K562 (cell line): ENCODE measurements at regions not wholly inside any gene's neighbourhood (a gene's known extent, or its start where the extent isn't known, plus 50 kb on each side); places are given as distances from the start of the nearest gene placed in this dataset.

Experiments
- ATAC-seq: fragments of 200-7000 bp; cut with Tn5 transposase; 3 replicates; pipeline ENCODE4 v1.9.1; 2020; ENCODE audit warnings: moderate library complexity
- BruUV-seq: library from RNA; stranded (reverse); fragments of 400-500 nt; replicated peaks from 2 replicates; lab custom pipeline; 2021; lab: Mats Ljungman, UMichigan
- CTCF ChIA-PET: fragments of 300-600 bp; formaldehyde crosslinking; extraction: SDS; loops from one replicate; lab custom pipeline; 2021; ENCODE audit warnings: low intra/inter-chr PET ratio; lab: Yijun Ruan, JAX
- POLR2A ChIA-PET: fragments of 300-600, 350-650 bp; sonication (Branson Sonifier 250); formaldehyde crosslinking; extraction: SDS; loops from one replicate; lab custom pipeline; 2021; ENCODE audit warnings: antibody characterized with exemption, inconsistent platforms; lab: Yijun Ruan, JAX
- DNase-seq, 4 experiments: peaks; one replicate each; pipeline versions ENCODE4 v3.0.0 to v3.0.0-alpha.2; 2011 to 2018; ENCODE audit warnings: low spot score in 3 of 4, mixed read lengths in 3 of 4; ENCODE audit errors: extremely low read depth in 1 of 4
- FAIRE-seq: peaks from 2 replicates; lab custom pipeline; 2011; peaks lifted over from hg19 to GRCh38; lab: Jason Lieb, UNC
- H2AFZ ChIP-seq: 2 replicates; pipeline ENCODE4 v1.6.0; 2011; ENCODE audit warnings: low read depth, low read length, control low read depth, inconsistent platforms
- H3K27ac ChIP-seq: fragments of 200-600 bp; 3 replicates; pipeline ENCODE4 v1.8.0; 2011; ENCODE audit warnings: low read depth, mild to moderate bottlenecking, control low read depth, inconsistent platforms, low read length, moderate library complexity, mixed read lengths; ENCODE audit errors: extremely low read depth
- H3K27me3 ChIP-seq, 2 experiments: fragments of 300-600 bp in 1 of 2; 2 replicates in 1 of 2; 3 replicates in 1 of 2; pipeline versions ENCODE4 v1.6.0 to v1.8.0; 2011; ENCODE audit warnings: inconsistent platforms in 2 of 2, low read length in 2 of 2, mild to moderate bottlenecking in 1 of 2, mixed read lengths in 1 of 2, moderate library complexity in 1 of 2; ENCODE audit not compliant: control insufficient read depth in 2 of 2, insufficient read depth in 2 of 2
- H3K36me3 ChIP-seq: fragments of 300-600 bp; 3 replicates; pipeline ENCODE4 v1.8.0; 2011; ENCODE audit warnings: mild to moderate bottlenecking, low read length, inconsistent platforms; ENCODE audit not compliant: control insufficient read depth, insufficient read depth
- H3K4me1 ChIP-seq, 2 experiments: fragments of 200-600 bp in 1 of 2; replicated peaks in 1 of 2; 2 replicates in 1 of 2; 3 replicates in 1 of 2; pipeline versions ENCODE4 v1.5.1 to v1.8.0; 2011; ENCODE audit warnings: inconsistent platforms in 2 of 2, low read length in 2 of 2, mild to moderate bottlenecking in 1 of 2, mixed read lengths in 1 of 2, moderate library complexity in 1 of 2; ENCODE audit not compliant: control insufficient read depth in 2 of 2, insufficient read depth in 2 of 2
- H3K4me2 ChIP-seq: 2 replicates; pipeline ENCODE4 v1.6.1; 2011; ENCODE audit warnings: low read length, control low read depth, inconsistent platforms, mixed read lengths; ENCODE audit not compliant: insufficient read depth
- H3K4me3 ChIP-seq: fragments of 200-600 bp; sonication (generic), shearing (Covaris generic); 2 replicates; pipeline ENCODE4 v1.5.1; 2016; ENCODE audit warnings: control low read depth, inconsistent platforms
- H3K79me2 ChIP-seq: fragments of 200-600 bp; 3 replicates; pipeline ENCODE4 v1.8.0; 2011; ENCODE audit warnings: low read length, inconsistent platforms; ENCODE audit not compliant: control insufficient read depth, insufficient read depth
- H3K9ac ChIP-seq, 2 experiments: 2 replicates each; pipeline versions ENCODE4 v1.6.0 to v1.6.1; 2011; ENCODE audit warnings: low read depth in 2 of 2, low read length in 2 of 2, control low read depth in 1 of 2, inconsistent platforms in 1 of 2, mild to moderate bottlenecking in 1 of 2, mixed read lengths in 1 of 2; ENCODE audit not compliant: insufficient read depth in 1 of 2
- H3K9me1 ChIP-seq: one replicate; pipeline ENCODE4 v1.6.0; 2011; ENCODE audit warnings: inconsistent platforms, mild to moderate bottlenecking, low read length, moderate library complexity; ENCODE audit not compliant: control insufficient read depth, insufficient read depth
- H3K9me3 ChIP-seq: replicated peaks from 2 replicates; pipeline ENCODE4 v1.5.1; 2011; ENCODE audit warnings: low read depth, low read length, inconsistent platforms; ENCODE audit not compliant: control insufficient read depth, insufficient read depth
- H4K20me1 ChIP-seq: replicated peaks from 2 replicates; pipeline ENCODE4 v1.6.1; 2011; ENCODE audit warnings: low read length, inconsistent platforms, mixed read lengths; ENCODE audit not compliant: control insufficient read depth, insufficient read depth
- CXXC5 ChIP-seq: fragments of 250-450 bp; sonication (Bioruptor Pico); IDR thresholded peaks from 2 replicates; pipeline ENCODE4 v1.8.0; 2022; ENCODE audit warnings: inconsistent platforms, mild to moderate bottlenecking, moderate library complexity
- HMG20B ChIP-seq: fragments of 250-450 bp; sonication (Bioruptor Pico); IDR thresholded peaks from 2 replicates; pipeline ENCODE4 v1.5.0; 2021; ENCODE audit warnings: mild to moderate bottlenecking
- MCM3 ChIP-seq: fragments of 450-650 bp; IDR thresholded peaks from 2 replicates; pipeline ENCODE4 v1.6.1; 2016
- NRF1 ChIP-seq, 2 experiments: fragments of 450-650 bp; IDR thresholded peaks in 1 of 2; conservative IDR thresholded peaks in 1 of 2; 2 replicates each; pipeline ENCODE4 v1.6.1; 2014; ENCODE audit warnings: mild to moderate bottlenecking in 2 of 2
- POU5F1 ChIP-seq: fragments of 150-350 bp; IDR thresholded peaks from 2 replicates; pipeline ENCODE4 v1.6.1; 2014; ENCODE audit warnings: borderline replicate concordance, low read length, low read depth, mild to moderate bottlenecking; ENCODE audit not compliant: partially characterized antibody
- RCOR1 ChIP-seq, 2 experiments: IDR thresholded peaks; 2 replicates each; pipeline ENCODE4 v1.6.1; 2012; ENCODE audit warnings: low read depth in 2 of 2, low read length in 2 of 2, borderline replicate concordance in 1 of 2, improper control_type of control experiment in 1 of 2
- SIX5 ChIP-seq, 2 experiments: IDR thresholded peaks; 2 replicates each; pipeline ENCODE4 v1.6.1; 2011; ENCODE audit warnings: low read length in 2 of 2, borderline replicate concordance in 1 of 2, low read depth in 1 of 2, mild to moderate bottlenecking in 1 of 2, moderate library complexity in 1 of 2; ENCODE audit not compliant: insufficient read depth in 1 of 2
- SMARCB1 ChIP-seq: IDR thresholded peaks from 2 replicates; pipeline ENCODE4 v1.6.1; 2011; ENCODE audit warnings: improper control_type of control experiment, low read depth; ENCODE audit not compliant: insufficient read length
- SP1 ChIP-seq: sonication (generic); formaldehyde crosslinking; IDR thresholded peaks from 2 replicates; pipeline ENCODE4 v1.8.1; 2022; ENCODE audit warnings: mild to moderate bottlenecking, missing genetic modification reagents
- VEZF1 ChIP-seq: fragments of 200-800 bp; sonication (Bioruptor generic); IDR thresholded peaks from 2 replicates; pipeline ENCODE4 v1.6.1; 2017; ENCODE audit warnings: missing genetic modification characterization, missing compliant biosample characterization
- YY1 ChIP-seq, 3 experiments: IDR thresholded peaks; 2 replicates each; pipeline ENCODE4 v1.6.1; 2011; ENCODE audit warnings: low read length in 2 of 3, mild to moderate bottlenecking in 2 of 3, moderate library complexity in 2 of 3, borderline replicate concordance in 1 of 3, control low read depth in 1 of 3, low read depth in 1 of 3; ENCODE audit not compliant: insufficient read depth in 3 of 3, insufficient replicate concordance in 2 of 3, control insufficient read depth in 1 of 3, insufficient read length in 1 of 3; ENCODE audit errors: extremely low read depth in 1 of 3
- ZHX1 ChIP-seq: fragments of 150-350 bp; conservative IDR thresholded peaks from 2 replicates; pipeline ENCODE4 v1.6.1; 2014; ENCODE audit warnings: low read length
- WGBS: fragments of 100-300 bp; shearing (Covaris generic); methylation state at CpG from one replicate; pipeline ENCODE4 v1.1.6; 2016; ENCODE audit warnings: low coverage, mixed read lengths; ENCODE audit not compliant: insufficient coverage; ENCODE audit errors: missing lambda C conversion rate; 5-methylcytosine and 5-hydroxymethylcytosine counted together
- in situ Hi-C: fragments of 300-500 bp; cut with MboI; formaldehyde crosslinking; loops from 4 replicates; pipeline ENCODE4 v1.15.0; 2018; ENCODE audit warnings: inconsistent platforms, mixed read lengths
- intact Hi-C: fragments of 100-400 bp; cut with micrococcal nuclease; formaldehyde crosslinking; loops from 2 replicates; pipeline ENCODE4 v1.14.2; 2022
- TF ChIP-seq, protein P1 (sequence below): sonication (generic); formaldehyde crosslinking; IDR thresholded peaks from 2 replicates; pipeline ENCODE4 v1.8.1; 2022; ENCODE audit warnings: missing genetic modification reagents

- TF ChIP-seq POU5F1 = no peak
- peak; percentile 36; the same call in 1 of the 2 replicates for TF ChIP-seq VEZF1 (CRISPR knock-in tag)
- peak in 2 of 3 experiments; percentile 32 to 68 for TF ChIP-seq YY1 (IDR thresholded peaks at IDR 0.05; ENCODE audit: borderline replicate concordance in 1 of 3, control insufficient read depth in 1 of 3, extremely low read depth in 1 of 3, insufficient read depth in 3 of 3, insufficient read length in 1 of 3, insufficient replicate concordance in 2 of 3, low read depth in 1 of 3, low read length in 2 of 3)
- 0 out of 4 replicates have a peak, but pooled peaks of 1 of the 2 experiments have one; percentile 14 for TF ChIP-seq NRF1 (conservative IDR thresholded peaks at IDR 0.05 in 1 of 2, IDR thresholded peaks at IDR 0.05 in 1 of 2)
- no peak for TF ChIP-seq SMARCB1
These were observed 218.2 kb downstream of the BMP7 start (continued) for GRCh38 chr20:57048027-57048869.

GRCh38 chr20:57049296-57049695 is 217.1 kb downstream of the BMP7 start:
- no TSS peak for BruUV-seq
- TF ChIP-seq SP1 (CRISPR knock-in tag) (no peak), MCM3 (no peak), CXXC5 (CRISPR knock-in tag) (no peak), ZHX1 (no peak), SIX5 (IDR thresholded peaks at IDR 0.05; ENCODE audit: borderline replicate concordance in 1 of 2, insufficient read depth in 1 of 2, low read depth in 1 of 2, low read length in 2 of 2) (no peak), HMG20B (CRISPR knock-in tag) (no peak), RCOR1 (IDR thresholded peaks at IDR 0.05; ENCODE audit: borderline replicate concordance in 1 of 2, low read depth in 2 of 2, low read length in 2 of 2) (no peak)
- TF ChIP-seq, protein P1, sequence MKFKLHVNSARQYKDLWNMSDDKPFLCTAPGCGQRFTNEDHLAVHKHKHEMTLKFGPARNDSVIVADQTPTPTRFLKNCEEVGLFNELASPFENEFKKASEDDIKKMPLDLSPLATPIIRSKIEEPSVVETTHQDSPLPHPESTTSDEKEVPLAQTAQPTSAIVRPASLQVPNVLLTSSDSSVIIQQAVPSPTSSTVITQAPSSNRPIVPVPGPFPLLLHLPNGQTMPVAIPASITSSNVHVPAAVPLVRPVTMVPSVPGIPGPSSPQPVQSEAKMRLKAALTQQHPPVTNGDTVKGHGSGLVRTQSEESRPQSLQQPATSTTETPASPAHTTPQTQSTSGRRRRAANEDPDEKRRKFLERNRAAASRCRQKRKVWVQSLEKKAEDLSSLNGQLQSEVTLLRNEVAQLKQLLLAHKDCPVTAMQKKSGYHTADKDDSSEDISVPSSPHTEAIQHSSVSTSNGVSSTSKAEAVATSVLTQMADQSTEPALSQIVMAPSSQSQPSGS (CRISPR knock-in tag) = no peak

More at GRCh38 chr20:57049296-57049695, 217.1 kb downstream of the BMP7 start:
- intact Hi-C loops (loop anchor here (2.0 to 5.0 kb wide), 2 partner anchors 72 to 497 kb away; no protein-coding TSS in a partner anchor), in situ Hi-C loops (no loop called here)
- 0 out of 2 replicates have a peak, but pooled peaks cover 4% of the 10 kb centered on the region for H4K20me1 ChIP-seq
- H3K27ac ChIP-seq = no peak overlapping the region
- peaks cover 6 to 41% of the 10 kb centered on the region in 2 experiments; a peak in 4 of 5 replicates for H3K27me3 ChIP-seq
- no peak overlapping the region for H2AFZ ChIP-seq
- H3K4me3 ChIP-seq = no peak overlapping the region
- POLR2A ChIA-PET = interaction anchor here (0.8 kb wide), 1 partner anchor 22 kb away, joined by 3 read pairs; no protein-coding TSS in a partner anchor
- no peak overlapping the region for H3K9ac ChIP-seq
- DNase-seq = no peak
- H3K79me2 ChIP-seq = no peaks in the 10 kb centered on the region
- WGBS = 11% methylated on average over 10 of the region's 10 CpGs
- CTCF ChIA-PET = no interaction called here
- H3K4me2 ChIP-seq = no peak overlapping the region
- no peak for FAIRE-seq
- peaks cover 5% of the 10 kb centered on the region in 2 experiments; a peak in 4 of 5 replicates for H3K4me1 ChIP-seq
- ATAC-seq = no peak
- H3K9me1 ChIP-seq = no peaks in the 10 kb centered on the region
- H3K36me3 ChIP-seq = no peaks in the 10 kb centered on the region
- H3K9me3 ChIP-seq = no peaks in the 10 kb centered on the region
